HL-60 (cell line): ENCODE measurements at regions not wholly inside any gene's neighbourhood (a gene's known extent, or its start where the extent isn't known, plus 50 kb on each side); places are given as distances from the start of the nearest gene placed in this dataset.

Experiments used
- DNase-seq, 2 experiments: peaks; one replicate each; pipeline ENCODE4 v3.0.0-alpha.2; 2010 to 2020; ENCODE audit warnings: low read depth in 1 of 2, low spot score in 1 of 2
- H3K27ac ChIP-seq: fragments of 250-450 bp; sonication (Bioruptor Pico); replicated peaks from 2 replicates; pipeline ENCODE4 v1.5.1; 2020; ENCODE audit warnings: mild to moderate bottlenecking, moderate library complexity
- H3K27me3 ChIP-seq: fragments of 250-450 bp; sonication (Bioruptor Pico); 2 replicates; pipeline ENCODE4 v1.5.1; 2021; ENCODE audit warnings: mild to moderate bottlenecking, moderate library complexity; ENCODE audit not compliant: insufficient read depth, poor library complexity, severe bottlenecking
- H3K4me3 ChIP-seq: replicated peaks from 2 replicates; pipeline ENCODE4 v1.5.1; 2011; ENCODE audit warnings: mild to moderate bottlenecking, control low read depth, low read length; ENCODE audit not compliant: insufficient read depth
- GABPA ChIP-seq: IDR thresholded peaks from 2 replicates; pipeline ENCODE4 v1.6.1; 2012; ENCODE audit warnings: low read depth
- POLR2AphosphoS5 ChIP-seq: IDR thresholded peaks from 2 replicates; pipeline ENCODE4 v1.6.1; 2012; ENCODE audit warnings: low read depth
- SPI1 ChIP-seq: IDR thresholded peaks from 2 replicates; pipeline ENCODE4 v1.6.1; 2012; ENCODE audit warnings: low read depth, mild to moderate bottlenecking, borderline replicate concordance
- TF ChIP-seq, protein P1 (sequence below): IDR thresholded peaks from one replicate; pipeline ENCODE4 v1.5.1; 2011; ENCODE audit warnings: low read length, control low read depth, inconsistent platforms; ENCODE audit not compliant: insufficient read depth
- TF ChIP-seq, protein P2 (sequence below): IDR thresholded peaks from 2 replicates; pipeline ENCODE4 v1.6.1; 2012; ENCODE audit warnings: low read depth; ENCODE audit not compliant: insufficient replicate concordance

DNA sequence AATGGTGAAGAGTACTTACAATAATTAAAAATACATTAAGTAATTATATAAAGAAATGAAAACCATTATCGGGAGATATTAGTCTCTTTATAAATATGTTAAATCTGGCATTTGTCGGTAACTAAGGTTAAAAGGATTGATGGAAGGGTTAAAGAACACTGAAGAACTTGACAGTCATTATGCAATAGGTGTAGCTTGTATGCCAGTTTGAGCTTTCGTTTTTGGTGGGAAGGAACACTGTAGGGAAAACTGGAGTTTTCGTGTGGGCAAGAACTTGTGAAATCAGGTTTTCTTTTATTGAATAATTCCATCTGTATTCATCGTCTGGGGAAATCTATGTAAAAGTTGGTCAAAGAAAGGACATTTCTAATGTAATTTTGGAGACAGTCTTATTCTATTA is 142.3 kb downstream of the DMRTA1 start:
- TF ChIP-seq SPI1 (no peak), POLR2AphosphoS5 (no peak), GABPA (no peak)
- TF ChIP-seq, protein P1, sequence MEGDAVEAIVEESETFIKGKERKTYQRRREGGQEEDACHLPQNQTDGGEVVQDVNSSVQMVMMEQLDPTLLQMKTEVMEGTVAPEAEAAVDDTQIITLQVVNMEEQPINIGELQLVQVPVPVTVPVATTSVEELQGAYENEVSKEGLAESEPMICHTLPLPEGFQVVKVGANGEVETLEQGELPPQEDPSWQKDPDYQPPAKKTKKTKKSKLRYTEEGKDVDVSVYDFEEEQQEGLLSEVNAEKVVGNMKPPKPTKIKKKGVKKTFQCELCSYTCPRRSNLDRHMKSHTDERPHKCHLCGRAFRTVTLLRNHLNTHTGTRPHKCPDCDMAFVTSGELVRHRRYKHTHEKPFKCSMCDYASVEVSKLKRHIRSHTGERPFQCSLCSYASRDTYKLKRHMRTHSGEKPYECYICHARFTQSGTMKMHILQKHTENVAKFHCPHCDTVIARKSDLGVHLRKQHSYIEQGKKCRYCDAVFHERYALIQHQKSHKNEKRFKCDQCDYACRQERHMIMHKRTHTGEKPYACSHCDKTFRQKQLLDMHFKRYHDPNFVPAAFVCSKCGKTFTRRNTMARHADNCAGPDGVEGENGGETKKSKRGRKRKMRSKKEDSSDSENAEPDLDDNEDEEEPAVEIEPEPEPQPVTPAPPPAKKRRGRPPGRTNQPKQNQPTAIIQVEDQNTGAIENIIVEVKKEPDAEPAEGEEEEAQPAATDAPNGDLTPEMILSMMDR, result no peak
- TF ChIP-seq, protein P2, sequence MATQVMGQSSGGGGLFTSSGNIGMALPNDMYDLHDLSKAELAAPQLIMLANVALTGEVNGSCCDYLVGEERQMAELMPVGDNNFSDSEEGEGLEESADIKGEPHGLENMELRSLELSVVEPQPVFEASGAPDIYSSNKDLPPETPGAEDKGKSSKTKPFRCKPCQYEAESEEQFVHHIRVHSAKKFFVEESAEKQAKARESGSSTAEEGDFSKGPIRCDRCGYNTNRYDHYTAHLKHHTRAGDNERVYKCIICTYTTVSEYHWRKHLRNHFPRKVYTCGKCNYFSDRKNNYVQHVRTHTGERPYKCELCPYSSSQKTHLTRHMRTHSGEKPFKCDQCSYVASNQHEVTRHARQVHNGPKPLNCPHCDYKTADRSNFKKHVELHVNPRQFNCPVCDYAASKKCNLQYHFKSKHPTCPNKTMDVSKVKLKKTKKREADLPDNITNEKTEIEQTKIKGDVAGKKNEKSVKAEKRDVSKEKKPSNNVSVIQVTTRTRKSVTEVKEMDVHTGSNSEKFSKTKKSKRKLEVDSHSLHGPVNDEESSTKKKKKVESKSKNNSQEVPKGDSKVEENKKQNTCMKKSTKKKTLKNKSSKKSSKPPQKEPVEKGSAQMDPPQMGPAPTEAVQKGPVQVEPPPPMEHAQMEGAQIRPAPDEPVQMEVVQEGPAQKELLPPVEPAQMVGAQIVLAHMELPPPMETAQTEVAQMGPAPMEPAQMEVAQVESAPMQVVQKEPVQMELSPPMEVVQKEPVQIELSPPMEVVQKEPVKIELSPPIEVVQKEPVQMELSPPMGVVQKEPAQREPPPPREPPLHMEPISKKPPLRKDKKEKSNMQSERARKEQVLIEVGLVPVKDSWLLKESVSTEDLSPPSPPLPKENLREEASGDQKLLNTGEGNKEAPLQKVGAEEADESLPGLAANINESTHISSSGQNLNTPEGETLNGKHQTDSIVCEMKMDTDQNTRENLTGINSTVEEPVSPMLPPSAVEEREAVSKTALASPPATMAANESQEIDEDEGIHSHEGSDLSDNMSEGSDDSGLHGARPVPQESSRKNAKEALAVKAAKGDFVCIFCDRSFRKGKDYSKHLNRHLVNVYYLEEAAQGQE, result no peak
- H3K4me3 ChIP-seq, result no peak overlapping the region
- no peak for DNase-seq
- H3K27me3 ChIP-seq, result no peaks in the 10 kb centered on the region
- no peak overlapping the region for H3K27ac ChIP-seq

DNA sequence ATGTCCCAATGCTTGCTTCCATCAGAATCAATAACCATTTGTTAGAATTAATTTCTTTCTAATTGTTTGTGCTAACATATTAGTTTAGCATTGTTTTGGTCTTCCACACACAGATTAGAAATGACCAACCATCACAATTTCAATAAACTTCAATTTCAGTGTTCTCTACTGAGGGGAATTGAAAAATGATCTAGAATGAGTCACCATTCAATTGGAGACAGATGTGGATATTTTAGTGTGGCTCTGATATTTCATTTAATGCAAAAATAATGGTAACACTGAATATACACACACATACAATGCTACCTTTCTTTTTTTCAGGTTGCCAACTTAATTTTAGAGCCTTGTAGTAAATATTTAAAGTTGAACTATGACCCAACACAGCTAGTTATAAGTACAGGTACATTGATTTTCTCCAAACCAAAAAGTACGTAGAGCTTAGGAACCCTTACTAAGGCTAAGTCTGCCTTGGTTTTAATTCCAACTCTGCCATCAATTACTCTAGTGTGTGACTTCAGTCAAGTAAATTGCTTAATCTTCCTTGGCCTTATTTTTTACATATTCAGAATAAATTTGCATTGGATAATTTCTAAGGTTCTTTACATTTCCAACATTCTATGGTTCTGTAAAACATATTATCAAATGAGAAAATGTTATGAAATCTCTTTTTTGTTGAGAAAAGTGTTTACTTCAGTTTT is 143.9 kb downstream of the DMRTA1 start:
- no peak for TF ChIP-seq POLR2AphosphoS5
- no peak for TF ChIP-seq GABPA
- TF ChIP-seq SPI1, result no peak
- TF ChIP-seq, protein P1, result no peak
- TF ChIP-seq, protein P2, result no peak

DNA sequence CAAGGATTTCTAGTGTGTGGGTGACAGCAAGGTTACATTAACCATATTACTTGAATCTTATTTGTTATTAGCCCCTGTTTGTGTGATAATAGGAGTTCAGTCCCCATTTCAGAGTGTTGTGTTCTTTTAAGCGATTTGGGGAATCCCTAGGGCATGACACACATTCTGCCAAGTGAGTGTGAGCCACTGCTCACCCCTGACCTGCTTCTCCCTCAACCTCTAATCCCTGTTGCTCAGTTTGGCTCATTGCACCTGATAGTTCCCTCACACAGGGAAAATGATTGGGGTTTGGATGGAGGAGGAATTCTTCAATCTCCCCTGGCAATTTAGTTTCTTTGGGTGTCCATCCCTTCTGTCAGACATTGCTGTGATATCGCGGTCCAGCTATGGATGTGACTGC is 149.2 kb downstream of the DMRTA1 start:
- no peak for DNase-seq
- H3K27me3 ChIP-seq, result no peaks in the 10 kb centered on the region
- TF ChIP-seq, protein P2, result no peak
- TF ChIP-seq GABPA (no peak), POLR2AphosphoS5 (no peak), SPI1 (no peak)
- TF ChIP-seq, protein P1, result no peak
- H3K4me3 ChIP-seq, result no peak overlapping the region
- H3K27ac ChIP-seq, result no peak overlapping the region

More for the DNA sequence above, 143.9 kb downstream of the DMRTA1 start:
- DNase-seq, result no peak
- Histone ChIP-seq H3K4me3 (no peak overlapping the region), H3K27ac (no peak overlapping the region), H3K27me3 (no peaks in the 10 kb centered on the region)
